Natural killer cell treated with Interleukin-12 subunit alpha and Interleukin-12 subunit beta and Interleukin-15 and Interleukin-18, amount 100 ng/mL, for 72 hours (primary cell): ENCODE measurements at regions not wholly inside any gene's neighbourhood (a gene's known extent, or its start where the extent isn't known, plus 50 kb on each side); places are given as distances from the start of the nearest gene placed in this dataset.

Experiments
- ATAC-seq, 2 donors: fragments of 150-1000 bp; cut with Tn5 transposase in 1 of 2; sonication (Bioruptor Pico), chemical (Tn5 transposase) in 1 of 2; 2 replicates each; pipeline ENCODE4 v1.10.0; 2021
- DNase-seq: peaks from one replicate; pipeline ENCODE4 v3.0.0; 2022; ENCODE audit warnings: low spot score
- H3K27ac Mint-ChIP-seq, 2 donors: 1 replicate in 1 of 2; 2 replicates in 1 of 2; pipeline ENCODE4 v1.8.0; 2022; ENCODE audit warnings: mixed read lengths in 2 of 2, mild to moderate bottlenecking in 1 of 2, moderate library complexity in 1 of 2
- H3K27me3 Mint-ChIP-seq, 2 donors: 1 replicate in 1 of 2; 2 replicates in 1 of 2; pipeline ENCODE4 v1.8.0; 2022; ENCODE audit warnings: mixed read lengths in 2 of 2
- H3K36me3 Mint-ChIP-seq: one replicate; pipeline ENCODE4 v1.8.0; 2022; ENCODE audit warnings: mixed read lengths
- H3K4me1 Mint-ChIP-seq, 2 donors: 1 replicate in 1 of 2; 2 replicates in 1 of 2; pipeline ENCODE4 v1.8.0; 2022; ENCODE audit warnings: low read depth in 2 of 2, mixed read lengths in 2 of 2, mild to moderate bottlenecking in 1 of 2
- H3K4me3 Mint-ChIP-seq: one replicate; pipeline ENCODE4 v1.8.0; 2022; ENCODE audit warnings: mixed read lengths
- H3K9me3 Mint-ChIP-seq: 2 replicates; pipeline ENCODE4 v1.8.0; 2022; ENCODE audit warnings: mixed read lengths

DNA sequence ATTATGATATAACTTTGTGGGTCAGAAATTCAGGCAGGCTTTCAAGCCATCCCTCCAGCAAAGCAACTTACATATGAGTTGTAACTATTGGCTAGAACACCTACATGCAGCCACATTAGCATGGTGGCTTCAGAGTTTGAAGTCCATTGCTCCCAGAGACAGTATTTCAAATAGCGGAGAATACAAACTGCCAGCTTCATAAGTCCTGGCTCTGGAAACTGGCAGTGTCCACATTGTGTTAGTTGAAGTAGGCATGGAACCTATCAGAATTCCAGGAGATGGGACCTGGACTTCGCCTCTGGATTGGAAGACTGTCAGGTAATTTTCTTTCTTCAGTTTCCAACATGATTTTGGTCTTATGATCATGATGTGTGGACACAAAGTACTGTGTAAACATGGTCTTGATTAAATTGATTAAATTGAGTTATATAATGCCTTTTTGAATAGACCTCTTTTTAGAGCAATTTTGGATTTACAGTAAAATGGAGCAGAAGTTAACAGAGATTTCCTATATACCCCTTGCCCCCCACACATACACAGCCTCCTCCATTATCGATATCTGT, 209.9 kb upstream of the NAV2 start:
- ATAC-seq: no peak
- H3K36me3 Mint-ChIP-seq: no peaks in the 10 kb centered on the region
- no peaks in the 10 kb centered on the region for H3K9me3 Mint-ChIP-seq
- no peak overlapping the region for H3K27ac Mint-ChIP-seq
- no peak overlapping the region for H3K4me3 Mint-ChIP-seq
- no peak for DNase-seq
- H3K27me3 Mint-ChIP-seq: peaks cover 12 to 17% of the 10 kb centered on the region in 2 donors
- no peaks in the 10 kb centered on the region for H3K4me1 Mint-ChIP-seq

DNA sequence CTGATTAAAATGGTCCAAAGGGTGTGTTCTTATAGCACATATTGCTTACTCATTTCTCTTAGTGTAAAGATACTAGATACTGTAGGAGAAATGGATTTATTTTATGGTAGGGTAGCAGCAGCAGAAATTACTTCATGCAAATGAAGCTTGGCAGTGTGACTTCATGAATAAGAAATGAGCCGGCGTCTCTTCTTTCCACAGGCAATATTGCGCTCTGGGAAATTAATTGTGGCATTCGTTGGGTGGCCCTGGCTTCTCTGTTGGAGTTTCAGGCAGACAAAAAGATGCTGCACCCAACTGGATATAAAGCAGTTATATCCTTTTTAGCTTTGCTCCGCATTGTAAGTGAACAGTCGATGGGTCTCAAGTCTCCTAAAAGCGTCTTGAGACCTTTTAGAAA, 211.0 kb upstream of the NAV2 start:
- no peak for DNase-seq
- H3K9me3 Mint-ChIP-seq: no peaks in the 10 kb centered on the region
- H3K4me1 Mint-ChIP-seq: no peaks in the 10 kb centered on the region
- peaks cover 12 to 27% of the 10 kb centered on the region in 2 donors for H3K27me3 Mint-ChIP-seq
- ATAC-seq: no peak
- H3K36me3 Mint-ChIP-seq: no peaks in the 10 kb centered on the region
- H3K4me3 Mint-ChIP-seq: no peak overlapping the region
- H3K27ac Mint-ChIP-seq: no peak overlapping the region

DNA sequence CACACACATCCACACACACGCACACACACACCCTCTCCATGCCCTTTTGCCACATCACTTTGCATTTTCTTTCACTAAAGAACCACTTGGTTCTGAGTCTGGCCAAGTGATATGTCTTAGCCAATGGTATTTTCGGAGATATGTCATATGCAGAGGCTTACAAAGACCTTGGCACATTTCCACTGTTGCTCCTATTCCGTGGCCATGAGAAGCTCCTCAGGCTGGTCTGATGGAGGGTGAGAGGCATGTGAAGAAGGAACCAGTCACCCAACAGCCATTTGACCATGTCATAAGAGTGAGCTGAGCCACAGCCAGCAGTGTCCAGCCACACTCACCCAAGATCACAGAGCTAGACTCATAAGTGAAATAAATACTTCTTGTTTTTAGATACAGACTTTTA, 212.6 kb upstream of the NAV2 start:
- no peaks in the 10 kb centered on the region for H3K9me3 Mint-ChIP-seq
- DNase-seq (no peak), ATAC-seq (no peak)
- no peaks in the 10 kb centered on the region for H3K4me1 Mint-ChIP-seq
- no peaks in the 10 kb centered on the region for H3K36me3 Mint-ChIP-seq
- peaks cover 9 to 27% of the 10 kb centered on the region in 2 donors for H3K27me3 Mint-ChIP-seq
- no peak overlapping the region for H3K27ac Mint-ChIP-seq
- no peak overlapping the region for H3K4me3 Mint-ChIP-seq

DNA sequence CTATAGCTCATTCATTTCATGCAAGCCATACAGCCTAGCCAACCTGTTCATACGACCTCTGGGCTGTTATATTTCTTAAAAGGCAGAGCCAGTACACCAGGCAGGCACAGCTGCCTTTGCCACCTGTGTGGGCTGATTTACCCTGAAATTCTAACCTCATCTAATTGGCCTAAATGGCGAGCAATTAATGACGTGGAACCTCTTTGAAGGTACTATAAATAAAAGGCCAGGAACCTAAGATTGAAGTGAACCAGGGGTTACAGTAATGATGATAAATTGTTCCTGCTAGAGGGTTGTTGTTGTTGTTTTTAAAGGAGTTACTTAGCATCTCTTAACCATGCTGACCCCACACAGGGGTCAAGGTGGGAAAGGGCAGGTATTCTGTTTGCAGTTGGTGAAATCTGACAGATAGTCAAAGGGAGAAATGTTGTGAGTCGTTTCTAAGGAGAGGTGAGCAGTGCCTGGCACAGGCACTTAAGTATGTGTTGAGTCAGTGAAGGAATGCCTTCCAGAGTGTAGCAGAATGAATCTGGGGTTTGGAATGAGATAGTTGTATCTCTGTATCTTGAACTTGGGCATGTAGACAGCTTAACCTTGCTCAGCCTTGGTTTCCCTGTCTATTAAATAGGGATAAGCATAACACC, 213.5 kb upstream of the NAV2 start:
- no peak for DNase-seq
- Mint-ChIP-seq H3K36me3 (no peaks in the 10 kb centered on the region), H3K4me1 (no peaks in the 10 kb centered on the region), H3K9me3 (no peaks in the 10 kb centered on the region), H3K27me3 (peaks cover 8 to 25% of the 10 kb centered on the region in 2 donors), H3K27ac (no peak overlapping the region), H3K4me3 (no peak overlapping the region)
- no peak for ATAC-seq

DNA sequence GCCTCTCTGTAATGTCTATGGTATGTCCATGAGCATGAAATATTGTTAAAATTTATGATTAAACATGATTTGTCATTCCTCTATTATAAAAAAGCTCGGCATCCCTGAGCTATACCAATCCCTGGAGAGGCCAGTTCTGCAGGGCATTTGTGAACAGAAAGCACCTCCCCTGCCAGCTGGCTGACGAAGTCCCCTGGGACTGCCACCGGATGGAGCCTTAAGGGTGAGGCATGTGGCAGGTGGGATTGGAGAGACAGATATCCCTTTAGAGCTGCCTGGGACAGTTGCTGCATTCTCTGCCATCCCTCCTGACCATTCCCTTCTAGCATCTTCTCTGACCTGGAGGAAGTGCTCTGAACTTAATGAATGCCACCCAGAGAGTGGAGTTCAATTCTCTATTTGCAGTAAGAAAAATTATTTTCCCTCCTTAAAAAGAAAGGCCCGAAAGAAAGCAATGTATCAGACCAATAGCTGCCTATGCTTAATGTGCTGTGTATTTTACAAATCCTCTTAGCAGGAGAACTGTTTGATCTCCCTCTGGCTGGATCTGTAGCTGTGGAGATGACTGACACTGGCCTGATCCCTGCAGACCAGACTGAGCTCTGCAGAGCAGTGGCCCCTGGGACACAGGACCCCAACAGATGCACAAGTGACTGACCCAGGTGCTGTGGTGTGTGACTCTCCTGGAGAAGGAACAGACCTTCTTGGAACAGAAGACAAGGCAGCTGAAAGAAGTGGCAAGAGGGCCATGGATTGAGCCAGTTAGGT, 219.0 kb upstream of the NAV2 start:
- H3K36me3 Mint-ChIP-seq: no peaks in the 10 kb centered on the region
- no peaks in the 10 kb centered on the region for H3K9me3 Mint-ChIP-seq
- no peak for DNase-seq
- H3K27ac Mint-ChIP-seq: no peak overlapping the region
- H3K4me3 Mint-ChIP-seq: no peak overlapping the region
- H3K4me1 Mint-ChIP-seq: no peaks in the 10 kb centered on the region
- peak in 1 of 2 donors; percentile 26 for ATAC-seq
- peaks cover 21 to 28% of the 10 kb centered on the region in 2 donors for H3K27me3 Mint-ChIP-seq

DNA sequence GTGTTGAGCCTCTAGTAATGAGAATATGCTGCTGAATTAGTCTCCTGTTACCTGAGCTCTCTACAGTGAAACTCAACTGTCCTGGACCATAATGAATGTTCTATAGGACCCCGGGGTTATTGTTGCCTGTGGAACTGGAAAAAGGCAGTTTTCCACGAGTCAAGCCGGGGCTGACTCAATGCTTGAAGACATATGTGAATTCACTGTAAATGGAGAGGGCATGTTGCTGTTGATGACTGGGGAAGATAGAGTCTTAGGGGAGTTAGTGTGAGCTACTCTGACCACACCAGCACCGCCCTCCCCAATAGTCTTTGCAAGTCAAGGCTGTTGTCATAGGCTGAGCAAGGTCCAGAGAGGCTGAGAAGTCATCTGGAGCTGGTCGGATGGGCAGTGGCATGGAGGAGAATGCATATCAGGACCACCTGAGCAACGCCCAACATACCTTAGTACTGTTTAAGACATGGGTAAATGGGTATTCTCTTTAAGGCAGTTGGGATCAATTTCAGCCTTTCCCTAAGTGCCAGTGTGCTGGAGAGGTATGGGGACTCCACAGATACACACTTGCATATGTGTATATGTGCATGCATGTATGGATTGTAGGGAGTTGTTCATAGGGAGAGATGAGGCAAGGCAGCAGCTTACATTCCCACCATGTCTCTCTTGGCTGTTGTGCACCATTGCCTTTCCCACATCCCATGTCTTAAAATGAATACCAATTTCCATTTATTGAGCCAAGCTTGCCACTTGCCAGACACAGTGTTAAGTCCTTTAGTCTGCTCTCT, 230.1 kb upstream of the NAV2 start:
- Mint-ChIP-seq H3K27me3 (peaks cover 15 to 20% of the 10 kb centered on the region in 2 donors), H3K4me3 (no peak overlapping the region), H3K27ac (no peak overlapping the region), H3K9me3 (no peaks in the 10 kb centered on the region), H3K4me1 (no peaks in the 10 kb centered on the region), H3K36me3 (no peaks in the 10 kb centered on the region)
- ATAC-seq (no peak), DNase-seq (no peak)

DNA sequence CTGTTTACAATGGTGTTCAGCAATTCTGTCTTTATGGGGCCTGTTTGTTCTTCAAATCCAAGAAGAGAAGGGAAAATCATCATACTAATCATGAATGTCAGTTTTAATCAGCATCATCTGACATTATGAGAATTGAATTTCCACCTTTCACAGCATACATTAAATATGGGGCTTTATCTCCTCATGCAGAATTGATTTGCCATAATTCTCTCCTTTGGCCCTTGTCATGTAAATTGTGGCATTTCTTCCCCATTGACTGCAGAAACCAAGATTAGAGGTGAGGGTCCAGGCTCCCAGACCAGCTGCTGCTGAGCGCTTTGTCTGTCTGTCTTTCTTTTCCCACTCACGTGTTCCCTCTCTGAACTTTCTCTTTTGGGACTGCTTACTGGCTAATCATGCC, 232.1 kb upstream of the NAV2 start:
- Mint-ChIP-seq H3K4me3 (no peak overlapping the region), H3K9me3 (no peaks in the 10 kb centered on the region), H3K27ac (no peak overlapping the region), H3K36me3 (no peaks in the 10 kb centered on the region), H3K4me1 (no peaks in the 10 kb centered on the region), H3K27me3 (peaks cover 16 to 23% of the 10 kb centered on the region in 2 donors)
- no peak for ATAC-seq
- no peak for DNase-seq

DNA sequence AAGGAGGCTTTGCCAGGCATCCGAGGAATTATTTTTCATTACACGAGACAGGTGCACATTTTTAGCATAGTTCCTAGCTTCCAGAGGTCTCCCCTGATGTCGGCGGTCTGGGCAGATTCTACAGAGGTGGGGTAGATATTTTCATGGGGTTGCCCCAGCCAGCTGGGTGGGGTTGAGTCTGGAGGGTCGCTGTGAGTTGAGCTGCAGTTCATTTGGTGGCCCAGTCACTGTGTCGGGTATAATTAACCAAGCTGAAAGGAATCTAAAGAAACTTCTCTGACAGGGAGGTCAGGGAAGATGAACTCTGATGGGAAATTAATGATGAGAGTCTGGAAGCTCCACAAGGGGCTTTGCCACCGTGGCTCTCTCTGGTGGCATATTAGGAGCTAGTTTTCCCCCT, 233.7 kb upstream of the NAV2 start:
- Mint-ChIP-seq H3K27me3 (peaks cover 12 to 25% of the 10 kb centered on the region in 2 donors), H3K4me1 (no peaks in the 10 kb centered on the region), H3K9me3 (no peaks in the 10 kb centered on the region), H3K4me3 (no peak overlapping the region), H3K36me3 (no peaks in the 10 kb centered on the region), H3K27ac (no peak overlapping the region)
- no peak for ATAC-seq
- DNase-seq: no peak

DNA sequence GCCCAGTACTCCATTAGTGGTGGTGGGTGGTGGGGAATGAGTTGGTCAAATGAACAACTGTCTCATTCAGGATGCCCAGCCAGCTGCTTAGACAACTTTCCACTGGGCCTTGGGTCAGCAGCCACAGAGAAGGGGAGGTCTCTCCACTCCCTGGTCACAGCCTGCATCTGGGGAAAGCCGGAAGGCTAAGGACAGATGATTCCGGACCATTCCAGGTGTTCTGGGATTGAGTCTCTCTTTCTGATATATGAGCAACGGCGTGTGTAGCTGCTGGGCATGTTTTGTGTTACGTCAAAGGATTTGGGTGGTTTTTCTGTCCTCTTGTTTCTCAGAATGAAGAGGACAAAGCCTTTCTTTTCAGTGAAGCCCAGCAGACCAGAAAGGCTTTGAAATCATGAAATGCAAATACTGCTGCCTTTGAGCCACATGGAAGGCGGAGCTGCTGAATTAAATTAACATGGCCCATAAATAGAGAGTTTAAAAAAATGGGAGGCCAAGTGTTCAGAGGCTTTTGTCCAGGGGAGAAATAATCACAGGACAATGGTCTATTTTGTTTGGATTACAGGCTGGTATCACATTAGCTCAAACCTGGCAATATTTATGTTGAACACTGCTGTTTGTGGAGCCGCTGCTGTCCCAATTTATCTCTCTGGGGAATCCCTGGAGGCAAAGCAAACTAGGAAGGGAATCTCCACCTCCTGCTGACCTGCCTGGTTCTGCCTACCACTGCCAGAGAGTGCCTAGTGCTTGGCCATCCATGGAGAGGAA, 234.4 kb upstream of the E2F8 start:
- no peak overlapping the region for H3K4me3 Mint-ChIP-seq
- H3K36me3 Mint-ChIP-seq: no peaks in the 10 kb centered on the region
- no peaks in the 10 kb centered on the region for H3K4me1 Mint-ChIP-seq
- ATAC-seq (no peak), DNase-seq (no peak)
- H3K27ac Mint-ChIP-seq: no peak overlapping the region
- H3K27me3 Mint-ChIP-seq: peaks cover 14 to 24% of the 10 kb centered on the region in 2 donors
- no peaks in the 10 kb centered on the region for H3K9me3 Mint-ChIP-seq

DNA sequence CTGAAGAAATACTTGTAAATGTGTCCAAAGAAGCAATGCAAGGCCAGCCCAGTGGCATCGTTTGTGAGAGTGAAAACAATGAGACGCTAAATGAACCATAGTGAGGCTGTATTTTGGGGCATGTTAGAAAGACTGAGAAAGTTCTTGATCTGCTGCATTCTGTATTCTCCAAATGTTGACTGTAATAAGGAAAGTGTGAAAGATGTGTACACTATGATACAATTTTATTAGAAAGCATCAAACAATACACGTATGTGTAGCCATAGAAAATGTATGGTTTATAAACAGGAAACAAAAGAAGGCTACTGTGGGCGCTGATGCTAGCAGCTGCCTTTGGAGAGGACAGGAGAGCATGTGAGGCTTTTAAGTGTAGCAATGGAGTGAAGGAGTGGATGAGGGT, 233.5 kb upstream of the E2F8 start:
- Mint-ChIP-seq H3K27ac (no peak overlapping the region), H3K9me3 (no peaks in the 10 kb centered on the region), H3K4me3 (no peak overlapping the region), H3K4me1 (no peaks in the 10 kb centered on the region), H3K36me3 (no peaks in the 10 kb centered on the region), H3K27me3 (peaks cover 14 to 24% of the 10 kb centered on the region in 2 donors)
- ATAC-seq (no peak), DNase-seq (no peak)

DNA sequence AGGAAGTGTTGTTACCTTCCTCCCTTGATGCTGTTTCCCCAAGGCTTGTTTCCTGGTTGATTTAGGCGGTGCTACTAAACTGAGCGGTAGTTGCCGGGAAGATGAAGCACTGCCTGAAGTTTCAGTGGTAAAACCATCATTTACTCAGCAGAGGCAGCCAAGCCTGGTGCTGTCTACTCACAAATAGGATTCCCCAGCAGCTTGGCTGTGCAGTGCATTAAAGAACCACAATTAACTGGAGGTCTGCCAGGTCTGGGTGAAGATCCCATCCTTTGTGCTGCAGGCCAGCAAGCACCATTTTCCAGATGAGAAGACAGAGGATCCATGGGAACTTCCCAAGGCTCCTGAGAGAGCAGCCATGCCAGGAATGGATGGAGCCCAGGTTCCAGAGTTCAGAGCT, 231.9 kb upstream of the E2F8 start:
- ATAC-seq (no peak), DNase-seq (no peak)
- H3K9me3 Mint-ChIP-seq: no peaks in the 10 kb centered on the region
- H3K4me1 Mint-ChIP-seq: no peaks in the 10 kb centered on the region
- no peak overlapping the region for H3K27ac Mint-ChIP-seq
- no peak overlapping the region for H3K4me3 Mint-ChIP-seq
- H3K27me3 Mint-ChIP-seq: peaks cover 8 to 17% of the 10 kb centered on the region in 2 donors
- no peaks in the 10 kb centered on the region for H3K36me3 Mint-ChIP-seq

DNA sequence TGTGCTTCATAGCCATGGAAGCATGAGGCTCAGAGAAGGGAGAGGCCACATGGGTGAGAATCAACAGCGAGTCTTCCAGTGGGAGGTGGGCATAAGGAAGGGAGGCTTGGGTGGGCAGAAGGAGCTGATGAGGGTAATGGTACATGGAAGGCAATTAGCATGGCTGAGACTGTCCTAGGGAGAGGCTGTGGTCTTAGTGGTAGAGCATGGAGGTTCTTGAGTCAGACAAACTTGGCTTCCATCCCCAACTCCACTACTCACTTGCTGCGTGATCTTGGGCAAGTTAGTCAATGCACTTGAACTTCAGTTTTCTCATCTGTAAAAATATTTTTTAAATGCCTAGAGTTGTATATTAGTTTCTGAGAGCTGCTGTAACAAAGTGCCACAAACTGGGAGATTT, 227.2 kb upstream of the E2F8 start:
- no peak overlapping the region for H3K27ac Mint-ChIP-seq
- DNase-seq: no peak
- H3K4me1 Mint-ChIP-seq: no peaks in the 10 kb centered on the region
- H3K4me3 Mint-ChIP-seq: no peak overlapping the region
- H3K9me3 Mint-ChIP-seq: no peaks in the 10 kb centered on the region
- ATAC-seq: peak; percentile 14 to 34
- peaks cover 11 to 19% of the 10 kb centered on the region in 2 donors for H3K27me3 Mint-ChIP-seq
- no peaks in the 10 kb centered on the region for H3K36me3 Mint-ChIP-seq

DNA sequence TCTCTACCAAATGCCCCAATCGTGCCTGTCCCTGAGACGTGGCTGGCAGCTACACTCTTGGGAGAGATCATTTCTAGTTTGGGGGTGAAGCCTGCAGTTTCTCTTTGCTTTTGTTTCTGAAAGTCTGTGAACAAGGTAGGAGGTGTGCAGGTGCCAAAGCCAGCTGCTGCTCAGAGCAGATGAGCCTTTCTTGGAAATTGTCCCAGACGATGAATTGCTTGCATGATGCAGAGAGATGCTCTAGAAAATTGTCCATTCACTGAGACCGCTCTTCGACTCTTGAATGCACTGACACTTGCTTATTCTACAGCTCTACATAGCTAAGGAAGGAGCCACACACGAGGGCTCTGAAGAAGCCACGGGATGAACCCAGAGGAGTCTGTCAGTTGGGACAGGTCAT, 225.6 kb upstream of the E2F8 start:
- DNase-seq (no peak), ATAC-seq (no peak)
- H3K4me1 Mint-ChIP-seq: no peaks in the 10 kb centered on the region
- no peak overlapping the region for H3K27ac Mint-ChIP-seq
- H3K9me3 Mint-ChIP-seq: no peaks in the 10 kb centered on the region
- no peaks in the 10 kb centered on the region for H3K36me3 Mint-ChIP-seq
- no peak overlapping the region for H3K4me3 Mint-ChIP-seq
- H3K27me3 Mint-ChIP-seq: peaks cover 14 to 15% of the 10 kb centered on the region in 2 donors
